Duodenal mucosa (tissue), 2 donors: ENCODE measurements at regions not wholly inside any gene's neighbourhood (a gene's known extent, or its start where the extent isn't known, plus 50 kb on each side); places are given as distances from the start of the nearest gene placed in this dataset.

Experiments used
- H3K27ac ChIP-seq: one replicate; pipeline ENCODE4 v1.7.0; 2013; ENCODE audit warnings: low read depth, low read length
- H3K27me3 ChIP-seq, 2 donors: one replicate each; pipeline ENCODE4 v1.7.0; 2013; ENCODE audit warnings: low read length in 2 of 2, control low read depth in 1 of 2; ENCODE audit not compliant: insufficient read depth in 2 of 2, control insufficient read depth in 1 of 2
- H3K36me3 ChIP-seq, 2 donors: one replicate each; pipeline ENCODE4 v1.7.0; 2013; ENCODE audit warnings: low read length in 2 of 2, control low read depth in 1 of 2; ENCODE audit not compliant: insufficient read depth in 2 of 2, control insufficient read depth in 1 of 2
- H3K4me1 ChIP-seq, 2 donors: one replicate each; pipeline ENCODE4 v1.7.0; 2013; ENCODE audit warnings: low read length in 2 of 2, control low read depth in 1 of 2; ENCODE audit not compliant: insufficient read depth in 2 of 2, control insufficient read depth in 1 of 2
- H3K4me3 ChIP-seq, 2 donors: one replicate each; pipeline ENCODE4 v1.7.0; 2013; ENCODE audit warnings: low read length in 2 of 2, low read depth in 1 of 2
- H3K9ac ChIP-seq, 2 donors: one replicate each; pipeline ENCODE4 v1.7.0; 2013; ENCODE audit warnings: low read length in 2 of 2, low read depth in 1 of 2
- H3K9me3 ChIP-seq, 2 donors: one replicate each; pipeline ENCODE4 v1.7.0; 2013; ENCODE audit warnings: low read length in 2 of 2, control low read depth in 1 of 2; ENCODE audit not compliant: control insufficient read depth in 1 of 2

DNA sequence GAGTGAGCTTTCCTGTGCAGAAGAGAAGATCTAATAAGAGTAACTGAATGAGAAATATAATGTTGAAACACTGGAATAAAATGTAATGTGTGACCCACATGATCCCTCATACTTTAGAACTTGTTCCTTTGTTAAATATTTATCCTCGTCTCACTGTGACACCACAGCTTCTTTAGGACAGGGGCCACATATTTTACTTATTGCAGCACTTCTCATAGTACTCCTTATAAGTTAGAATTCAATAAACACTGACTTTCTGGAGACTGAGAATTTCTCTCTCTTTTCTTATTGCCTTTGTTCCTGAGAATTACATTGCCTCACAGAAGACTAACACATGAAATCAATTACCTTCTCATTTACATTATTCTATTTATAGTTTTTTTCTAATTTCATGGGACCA lies 1234.6 kb upstream of the CHAC2 start:
- H3K27me3 ChIP-seq: no peaks in the 10 kb centered on the region
- no peak overlapping the region for H3K4me3 ChIP-seq
- H3K4me1 ChIP-seq: no peaks in the 10 kb centered on the region
- no peaks in the 10 kb centered on the region for H3K9me3 ChIP-seq
- H3K36me3 ChIP-seq: no peaks in the 10 kb centered on the region
- H3K9ac ChIP-seq: no peak overlapping the region
- no peak overlapping the region for H3K27ac ChIP-seq

DNA sequence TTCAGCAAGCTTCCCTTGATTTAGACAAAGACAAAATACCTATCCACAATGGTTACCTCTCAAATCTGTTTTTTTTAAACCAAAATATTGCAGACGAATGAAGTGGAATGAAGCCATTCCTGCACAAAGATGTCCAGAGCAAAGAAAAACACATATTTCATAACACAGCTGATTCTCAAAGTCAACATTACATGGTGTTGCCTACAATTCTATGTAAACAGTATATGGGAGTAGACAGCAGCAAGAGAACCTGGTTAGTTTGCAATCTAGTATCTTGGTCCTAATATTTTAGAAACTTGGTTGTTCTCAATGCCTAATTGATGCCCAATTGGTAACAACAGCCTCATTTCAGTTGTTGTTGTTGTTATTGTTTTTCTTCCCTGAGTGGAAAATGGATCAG lies 1240.9 kb upstream of the CHAC2 start:
- Histone ChIP-seq H3K27me3 (no peaks in the 10 kb centered on the region), H3K9ac (no peak overlapping the region), H3K4me1 (no peaks in the 10 kb centered on the region), H3K4me3 (no peak overlapping the region), H3K9me3 (peaks cover 0 to 3% of the 10 kb centered on the region in 2 donors), H3K36me3 (no peaks in the 10 kb centered on the region), H3K27ac (no peak overlapping the region)

DNA sequence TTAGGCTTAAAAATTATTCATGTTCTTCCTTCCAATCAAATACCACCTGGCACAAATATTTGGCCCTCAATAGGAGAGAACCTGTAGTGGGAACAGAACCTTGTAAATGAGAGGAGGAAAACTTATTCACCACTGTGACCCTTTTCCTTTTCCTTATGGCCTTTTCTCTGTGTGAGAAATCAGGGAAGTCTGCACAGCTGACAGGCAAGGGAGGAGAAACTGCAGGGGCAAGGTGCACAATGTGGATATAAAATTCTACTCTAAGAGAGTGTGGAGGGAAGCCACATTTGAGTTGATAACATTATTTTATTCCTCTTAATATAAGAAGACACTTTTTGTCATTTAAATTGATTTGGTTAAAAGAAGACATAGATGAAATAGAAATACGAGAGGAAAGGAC lies 1247.0 kb upstream of the CHAC2 start:
- Histone ChIP-seq H3K9me3 (peaks cover 0 to 3% of the 10 kb centered on the region in 2 donors), H3K4me1 (no peaks in the 10 kb centered on the region), H3K4me3 (no peak overlapping the region), H3K36me3 (no peaks in the 10 kb centered on the region), H3K9ac (no peak overlapping the region), H3K27me3 (no peaks in the 10 kb centered on the region), H3K27ac (no peak overlapping the region)

DNA sequence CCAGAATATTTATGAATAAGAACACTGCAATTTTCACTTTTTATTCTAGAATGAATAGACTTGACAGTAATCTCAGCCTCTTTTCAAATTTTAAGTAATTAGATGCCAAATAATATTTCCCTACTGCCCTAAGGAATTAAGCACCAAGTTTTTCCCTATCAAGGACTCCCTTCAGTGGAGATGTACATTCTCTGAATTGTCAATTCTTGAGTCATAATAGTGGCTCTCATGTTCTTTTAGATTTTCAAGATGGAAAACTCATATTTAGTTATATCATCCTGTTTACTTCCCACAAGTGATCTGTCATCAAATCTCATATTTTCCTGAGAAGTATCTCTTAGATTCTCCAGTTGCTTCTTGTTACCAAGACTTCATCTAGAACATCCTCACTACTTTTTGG lies 1248.9 kb upstream of the CHAC2 start:
- no peak overlapping the region for H3K4me3 ChIP-seq
- no peaks in the 10 kb centered on the region for H3K27me3 ChIP-seq
- no peak overlapping the region for H3K9ac ChIP-seq
- H3K9me3 ChIP-seq: no peaks in the 10 kb centered on the region
- no peaks in the 10 kb centered on the region for H3K4me1 ChIP-seq
- H3K36me3 ChIP-seq: no peaks in the 10 kb centered on the region
- H3K27ac ChIP-seq: no peak overlapping the region

DNA sequence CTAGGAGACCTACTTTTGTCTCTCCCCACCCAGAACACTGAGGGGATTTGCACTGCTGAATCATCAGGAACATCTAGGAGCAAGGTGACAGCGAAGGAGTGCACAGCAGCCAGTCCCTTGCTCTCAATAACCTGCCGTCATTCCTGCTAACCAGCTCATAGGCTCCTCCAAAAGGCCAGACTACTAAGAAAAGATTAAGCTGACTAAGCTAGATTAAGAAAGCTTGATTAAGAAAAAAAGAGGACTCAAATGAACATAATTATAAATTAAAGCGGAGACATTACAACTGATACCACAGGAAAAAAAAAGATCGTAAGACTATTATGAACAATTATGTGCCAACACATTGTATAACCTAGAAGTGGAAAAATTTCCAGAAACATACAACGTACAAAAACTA lies 1254.8 kb upstream of the CHAC2 start:
- H3K4me3 ChIP-seq: no peak overlapping the region
- H3K9ac ChIP-seq: no peak overlapping the region

DNA sequence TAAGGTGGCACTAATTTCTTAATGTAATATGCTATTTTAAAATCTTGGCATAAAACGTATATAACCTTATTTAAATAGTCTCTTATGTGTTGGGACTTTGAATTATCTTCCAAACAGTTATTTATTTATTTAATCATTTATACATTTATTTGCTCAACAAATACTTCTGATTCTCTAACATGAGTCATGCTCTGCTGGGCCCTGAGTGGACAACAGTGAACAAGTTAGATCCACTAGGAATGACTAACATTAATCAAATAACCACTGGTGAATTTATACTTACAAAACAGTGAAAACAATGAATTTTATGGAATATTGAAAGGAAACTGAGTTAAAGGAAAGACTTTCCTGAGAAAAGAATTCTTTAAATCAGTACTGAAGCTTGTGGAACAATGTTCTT lies 1257.2 kb upstream of the CHAC2 start:
- Histone ChIP-seq H3K9me3 (no peaks in the 10 kb centered on the region), H3K4me1 (no peaks in the 10 kb centered on the region), H3K9ac (no peak overlapping the region), H3K4me3 (no peak overlapping the region), H3K27ac (no peak overlapping the region), H3K27me3 (no peaks in the 10 kb centered on the region), H3K36me3 (no peaks in the 10 kb centered on the region)

More for the DNA sequence above, 1254.8 kb upstream of the CHAC2 start:
- Histone ChIP-seq H3K27me3 (no peaks in the 10 kb centered on the region), H3K4me1 (no peaks in the 10 kb centered on the region), H3K9me3 (no peaks in the 10 kb centered on the region), H3K36me3 (no peaks in the 10 kb centered on the region), H3K27ac (no peak overlapping the region)

DNA sequence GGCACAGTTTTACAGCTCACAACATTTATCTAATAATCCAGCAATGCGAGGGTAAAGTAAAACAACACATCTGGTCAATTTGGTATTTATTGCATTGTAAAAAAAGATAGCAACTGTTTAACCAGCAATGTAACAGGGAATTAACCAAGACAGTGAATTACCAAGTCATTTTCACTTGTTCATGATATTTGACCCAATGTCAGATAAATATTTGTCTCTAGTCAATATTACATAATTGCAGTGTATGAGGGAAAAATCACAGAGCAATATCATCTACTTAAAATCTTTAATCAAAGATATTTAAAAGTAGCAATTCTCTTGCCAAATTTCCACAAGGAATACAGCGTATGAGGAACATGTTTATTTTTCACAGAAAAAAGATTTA lies 1265.1 kb upstream of the CHAC2 start:
- Histone ChIP-seq H3K4me3 (no peak overlapping the region), H3K4me1 (no peaks in the 10 kb centered on the region), H3K9ac (no peak overlapping the region), H3K27me3 (no peaks in the 10 kb centered on the region), H3K27ac (no peak overlapping the region), H3K36me3 (no peaks in the 10 kb centered on the region), H3K9me3 (peaks cover 2 to 6% of the 10 kb centered on the region in 2 donors)

DNA sequence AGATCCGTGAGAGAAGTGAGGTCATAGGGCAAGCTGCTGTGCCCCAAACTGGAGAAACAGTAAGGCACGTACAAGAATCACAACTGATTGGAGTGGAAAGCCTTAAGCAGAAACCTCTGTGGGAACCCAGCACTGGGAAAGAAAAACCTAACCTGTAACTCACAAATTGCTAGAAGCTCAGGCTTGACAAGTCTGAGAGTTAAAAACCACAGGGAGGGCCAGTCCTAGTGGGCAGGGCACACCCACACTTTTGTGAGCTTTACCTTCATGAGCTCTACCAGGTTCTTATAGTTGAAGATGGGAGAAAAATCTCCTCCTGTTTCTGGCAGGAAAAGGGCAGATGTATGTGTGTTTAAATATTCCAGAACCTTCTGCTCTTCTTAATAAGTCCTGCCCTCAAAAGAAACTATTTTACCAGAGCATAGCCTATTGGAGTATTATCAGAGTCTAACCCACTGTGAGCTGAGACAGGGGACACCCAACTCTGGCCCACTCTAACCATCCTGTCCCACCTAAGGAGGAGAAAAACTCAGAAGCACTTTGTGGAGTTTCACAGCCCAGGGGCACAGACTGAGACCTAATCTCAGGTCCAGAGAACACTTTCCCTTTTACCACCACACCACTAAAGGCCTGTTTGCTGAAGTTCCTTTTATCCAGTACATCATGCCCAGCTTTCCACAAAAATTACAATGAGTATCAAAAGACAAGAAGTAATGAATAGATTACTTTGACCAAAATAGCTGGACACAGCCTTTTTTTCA lies 1265.7 kb upstream of the CHAC2 start:
- no peak overlapping the region for H3K4me3 ChIP-seq
- no peak overlapping the region for H3K9ac ChIP-seq
- no peaks in the 10 kb centered on the region for H3K36me3 ChIP-seq
- no peaks in the 10 kb centered on the region for H3K4me1 ChIP-seq
- no peaks in the 10 kb centered on the region for H3K27me3 ChIP-seq
- no peak overlapping the region for H3K27ac ChIP-seq
- peaks cover 5 to 7% of the 10 kb centered on the region in 2 donors for H3K9me3 ChIP-seq

DNA sequence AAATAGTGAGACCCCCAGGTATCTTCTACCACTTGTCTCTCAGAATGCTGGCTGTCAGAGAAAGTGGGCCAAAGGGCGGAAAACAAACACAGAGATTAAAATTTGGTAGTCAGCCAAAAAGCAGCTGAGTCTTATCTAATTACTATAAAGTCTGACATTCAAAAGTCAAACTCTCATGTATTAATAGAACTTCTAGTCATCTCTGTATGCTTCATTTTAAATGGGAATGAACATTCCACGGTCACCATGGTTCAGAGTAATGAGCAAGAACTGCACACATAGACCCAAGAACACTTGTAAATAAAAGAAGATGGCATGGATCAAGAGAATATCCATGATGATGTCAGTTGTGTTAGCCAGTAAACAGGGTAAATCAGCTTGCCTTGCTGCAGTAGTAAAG lies 1267.0 kb upstream of the CHAC2 start:
- Histone ChIP-seq H3K9ac (no peak overlapping the region), H3K9me3 (peaks cover 5 to 7% of the 10 kb centered on the region in 2 donors), H3K27ac (no peak overlapping the region), H3K4me1 (no peaks in the 10 kb centered on the region), H3K36me3 (no peaks in the 10 kb centered on the region), H3K27me3 (no peaks in the 10 kb centered on the region), H3K4me3 (no peak overlapping the region)

DNA sequence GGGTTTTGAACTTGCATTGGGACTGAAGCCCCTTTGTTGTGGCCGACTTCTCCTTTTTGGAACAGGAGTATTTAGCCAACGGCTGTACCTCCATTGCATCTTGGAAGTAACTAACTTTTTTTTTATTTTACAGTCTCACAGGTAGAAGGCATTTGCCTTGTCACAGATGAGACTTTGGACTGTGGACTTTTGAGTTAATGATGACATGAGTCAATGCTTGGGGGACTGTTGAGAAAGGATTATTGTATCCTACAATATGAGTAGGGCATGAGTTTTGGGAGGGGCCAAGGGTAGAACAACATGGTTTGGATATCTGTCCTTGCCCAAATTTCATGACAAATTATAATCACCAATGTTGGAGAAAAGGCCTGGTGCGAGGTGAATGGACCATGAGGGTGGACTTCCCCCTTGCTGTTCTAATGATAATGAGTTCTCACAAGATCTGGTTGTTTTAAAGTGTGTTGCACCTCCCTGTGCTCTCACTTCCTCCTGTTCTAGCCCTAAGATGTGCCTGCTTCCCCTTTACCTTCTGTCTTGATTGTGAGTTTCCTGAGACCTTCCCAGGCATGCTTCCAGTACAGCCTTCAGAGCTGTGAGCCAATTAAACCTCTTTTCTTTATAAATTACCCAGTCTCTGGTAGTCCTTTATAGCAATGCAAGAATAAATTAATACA lies 1269.4 kb upstream of the CHAC2 start:
- Histone ChIP-seq H3K9me3 (peaks cover 5 to 9% of the 10 kb centered on the region in 2 donors), H3K36me3 (no peaks in the 10 kb centered on the region), H3K4me3 (no peak overlapping the region)

More for the DNA sequence above, 1269.4 kb upstream of the CHAC2 start:
- H3K27ac ChIP-seq: no peak overlapping the region
- H3K9ac ChIP-seq: no peak overlapping the region
- no peaks in the 10 kb centered on the region for H3K4me1 ChIP-seq
- no peaks in the 10 kb centered on the region for H3K27me3 ChIP-seq
